ENCODE measurements at regions not wholly inside any gene's neighbourhood (a gene's known extent, or its start where the extent isn't known, plus 50 kb on each side); places are given as distances from the start of the nearest gene placed in this dataset.

DNA sequence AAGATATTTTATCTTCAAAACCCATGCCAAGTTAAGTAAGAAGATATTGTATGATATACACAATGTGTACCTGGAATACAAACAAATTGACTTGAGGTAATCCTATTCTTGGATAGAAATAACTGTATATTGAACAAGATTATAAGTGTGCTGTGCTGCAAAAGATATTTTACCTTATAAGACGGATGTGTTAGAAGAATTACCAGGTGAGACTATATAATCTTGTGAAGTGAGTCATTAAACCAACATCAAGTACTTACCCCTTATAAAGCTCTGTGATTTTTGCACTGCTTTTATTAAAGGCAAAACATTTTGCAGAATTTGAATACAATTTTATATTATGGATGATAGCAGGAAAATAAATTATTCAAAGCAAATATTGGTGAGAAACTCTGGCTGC, 570.0 kb downstream of the MMUT start:
- no peak for DNase-seq (ENCODE audit: low read depth, low spot score)
- H3K9me3 ChIP-seq (ENCODE audit: insufficient read depth, low read length): no peaks in the 10 kb centered on the region
- TF ChIP-seq SUZ12 (IDR thresholded peaks at IDR 0.05; ENCODE audit: extremely low read depth, insufficient read depth, insufficient read length) (no peak), ZNF274 (IDR thresholded peaks at IDR 0.05; ENCODE audit: low read depth, low read length) (no peak), YY1 (IDR thresholded peaks at IDR 0.05; ENCODE audit: insufficient read depth, insufficient read length) (no peak)
- no peaks in the 10 kb centered on the region for H3K4me1 ChIP-seq (ENCODE audit: insufficient read depth, insufficient read length)
- no peak overlapping the region for H3K9ac ChIP-seq (ENCODE audit: insufficient read length, low read depth)
- no peaks in the 10 kb centered on the region for H3K27me3 ChIP-seq (ENCODE audit: insufficient read depth, insufficient read length)
- H3K36me3 ChIP-seq (ENCODE audit: insufficient read depth, insufficient read length, low read length): no peaks in the 10 kb centered on the region
- H3K4me3 ChIP-seq (ENCODE audit: insufficient read length, low read depth): no peak overlapping the region

DNA sequence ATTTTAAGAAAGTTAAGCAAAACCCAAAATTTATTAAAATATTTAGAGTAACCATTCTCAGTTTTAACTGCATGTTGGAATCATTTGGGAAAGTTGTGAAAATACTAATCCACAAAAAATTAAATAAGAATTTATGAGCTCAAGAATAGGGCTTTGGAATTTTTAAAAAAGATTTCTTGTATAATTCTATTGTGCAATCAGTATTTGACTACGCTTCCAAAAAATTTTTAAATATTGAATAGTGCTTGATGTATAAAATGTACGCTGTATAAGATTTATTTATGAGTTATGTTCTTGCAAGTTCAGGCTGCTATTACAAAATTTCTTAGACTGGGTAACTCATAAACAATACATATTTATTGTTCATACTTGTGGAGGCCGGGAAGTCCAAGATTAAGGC, 571.7 kb downstream of the MMUT start:
- Histone ChIP-seq H3K9ac (ENCODE audit: insufficient read length, low read depth) (no peak overlapping the region), H3K27me3 (ENCODE audit: insufficient read depth, insufficient read length) (no peaks in the 10 kb centered on the region), H3K36me3 (ENCODE audit: insufficient read depth, insufficient read length, low read length) (no peaks in the 10 kb centered on the region), H3K4me3 (ENCODE audit: insufficient read length, low read depth) (no peak overlapping the region), H3K9me3 (ENCODE audit: insufficient read depth, low read length) (no peaks in the 10 kb centered on the region), H3K4me1 (ENCODE audit: insufficient read depth, insufficient read length) (no peaks in the 10 kb centered on the region)
- no peak for DNase-seq (ENCODE audit: low read depth, low spot score)
- no peak for TF ChIP-seq SUZ12 (IDR thresholded peaks at IDR 0.05; ENCODE audit: extremely low read depth, insufficient read depth, insufficient read length)
- no peak for TF ChIP-seq YY1 (IDR thresholded peaks at IDR 0.05; ENCODE audit: insufficient read depth, insufficient read length)
- TF ChIP-seq ZNF274 (IDR thresholded peaks at IDR 0.05; ENCODE audit: low read depth, low read length): no peak

DNA sequence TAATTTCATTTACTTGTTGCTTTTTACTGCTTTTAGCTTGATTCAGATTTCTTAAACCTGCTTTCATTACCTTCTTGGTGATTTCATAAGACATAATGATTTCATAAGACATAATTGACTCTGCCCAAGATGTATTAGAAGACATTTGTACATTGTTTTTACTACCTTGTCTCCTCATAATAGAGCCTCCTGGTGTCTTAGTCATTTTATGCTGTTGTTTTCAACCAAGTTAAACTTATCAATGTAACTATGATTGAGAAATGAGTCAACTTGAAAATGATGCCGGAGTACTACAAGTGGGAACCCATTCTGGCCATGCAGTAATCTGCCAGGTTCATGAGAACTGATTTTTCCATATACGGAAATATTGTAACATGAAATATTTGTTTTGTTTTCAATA, 573.6 kb downstream of the MMUT start:
- H3K36me3 ChIP-seq (ENCODE audit: insufficient read depth, insufficient read length, low read length): no peaks in the 10 kb centered on the region
- H3K9ac ChIP-seq (ENCODE audit: insufficient read length, low read depth): no peak overlapping the region
- no peak for TF ChIP-seq SUZ12 (IDR thresholded peaks at IDR 0.05; ENCODE audit: extremely low read depth, insufficient read depth, insufficient read length)
- TF ChIP-seq YY1 (IDR thresholded peaks at IDR 0.05; ENCODE audit: insufficient read depth, insufficient read length): no peak
- TF ChIP-seq ZNF274 (IDR thresholded peaks at IDR 0.05; ENCODE audit: low read depth, low read length): no peak
- H3K4me3 ChIP-seq (ENCODE audit: insufficient read length, low read depth): no peak overlapping the region
- DNase-seq (ENCODE audit: low read depth, low spot score): no peak
- no peaks in the 10 kb centered on the region for H3K4me1 ChIP-seq (ENCODE audit: insufficient read depth, insufficient read length)
- no peaks in the 10 kb centered on the region for H3K9me3 ChIP-seq (ENCODE audit: insufficient read depth, low read length)
- no peaks in the 10 kb centered on the region for H3K27me3 ChIP-seq (ENCODE audit: insufficient read depth, insufficient read length)

DNA sequence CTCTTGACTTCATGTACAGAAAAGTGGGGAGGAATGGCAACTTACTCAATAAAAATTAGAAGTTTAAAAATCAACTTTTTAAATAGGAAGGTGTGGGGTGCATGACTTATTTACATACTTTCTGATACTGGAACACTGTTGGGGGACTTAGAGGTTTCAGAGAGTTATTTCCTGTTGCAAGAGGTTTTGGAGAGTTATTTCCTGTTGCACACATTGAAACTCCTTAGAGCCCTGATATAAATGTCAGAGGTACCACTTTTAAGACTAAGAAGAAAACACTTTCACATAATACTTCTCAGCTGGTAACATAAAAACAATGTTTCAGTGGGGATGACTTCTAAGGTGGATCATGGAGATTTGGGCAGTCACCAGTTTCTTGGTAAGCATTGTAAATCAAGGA, 579.9 kb downstream of the MMUT start:
- Histone ChIP-seq H3K4me1 (ENCODE audit: insufficient read depth, insufficient read length) (no peaks in the 10 kb centered on the region), H3K9me3 (ENCODE audit: insufficient read depth, low read length) (no peaks in the 10 kb centered on the region), H3K27me3 (ENCODE audit: insufficient read depth, insufficient read length) (no peaks in the 10 kb centered on the region), H3K36me3 (ENCODE audit: insufficient read depth, insufficient read length, low read length) (no peaks in the 10 kb centered on the region), H3K9ac (ENCODE audit: insufficient read length, low read depth) (no peak overlapping the region), H3K4me3 (ENCODE audit: insufficient read length, low read depth) (no peak overlapping the region)
- DNase-seq (ENCODE audit: low read depth, low spot score): no peak
- TF ChIP-seq SUZ12 (IDR thresholded peaks at IDR 0.05; ENCODE audit: extremely low read depth, insufficient read depth, insufficient read length) (no peak), ZNF274 (IDR thresholded peaks at IDR 0.05; ENCODE audit: low read depth, low read length) (no peak), YY1 (IDR thresholded peaks at IDR 0.05; ENCODE audit: insufficient read depth, insufficient read length) (no peak)

DNA sequence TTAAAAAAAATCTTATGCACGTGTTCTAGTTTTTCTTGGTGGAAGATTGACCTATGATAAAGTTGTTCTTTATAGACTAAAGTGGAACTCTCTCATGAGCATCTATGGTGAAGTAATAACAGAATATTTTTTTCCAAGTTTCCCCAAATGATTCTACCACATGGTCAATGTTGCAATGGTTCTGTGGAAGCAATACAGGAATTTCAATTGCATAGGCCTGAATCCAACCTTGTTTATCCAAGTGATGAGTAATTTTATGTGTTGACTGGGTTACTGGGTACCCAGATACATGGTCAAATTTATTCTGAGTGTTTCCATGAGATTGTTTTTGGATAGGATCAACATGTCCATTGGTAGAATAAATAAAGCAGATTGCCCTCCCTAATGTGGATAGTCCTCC, 581.5 kb downstream of the MMUT start:
- TF ChIP-seq YY1 (IDR thresholded peaks at IDR 0.05; ENCODE audit: insufficient read depth, insufficient read length) (no peak), ZNF274 (IDR thresholded peaks at IDR 0.05; ENCODE audit: low read depth, low read length) (no peak), SUZ12 (IDR thresholded peaks at IDR 0.05; ENCODE audit: extremely low read depth, insufficient read depth, insufficient read length) (no peak)
- Histone ChIP-seq H3K4me3 (ENCODE audit: insufficient read length, low read depth) (no peak overlapping the region), H3K9me3 (ENCODE audit: insufficient read depth, low read length) (no peaks in the 10 kb centered on the region), H3K27me3 (ENCODE audit: insufficient read depth, insufficient read length) (no peaks in the 10 kb centered on the region), H3K4me1 (ENCODE audit: insufficient read depth, insufficient read length) (no peaks in the 10 kb centered on the region), H3K9ac (ENCODE audit: insufficient read length, low read depth) (no peak overlapping the region), H3K36me3 (ENCODE audit: insufficient read depth, insufficient read length, low read length) (no peaks in the 10 kb centered on the region)
- DNase-seq (ENCODE audit: low read depth, low spot score): no peak

DNA sequence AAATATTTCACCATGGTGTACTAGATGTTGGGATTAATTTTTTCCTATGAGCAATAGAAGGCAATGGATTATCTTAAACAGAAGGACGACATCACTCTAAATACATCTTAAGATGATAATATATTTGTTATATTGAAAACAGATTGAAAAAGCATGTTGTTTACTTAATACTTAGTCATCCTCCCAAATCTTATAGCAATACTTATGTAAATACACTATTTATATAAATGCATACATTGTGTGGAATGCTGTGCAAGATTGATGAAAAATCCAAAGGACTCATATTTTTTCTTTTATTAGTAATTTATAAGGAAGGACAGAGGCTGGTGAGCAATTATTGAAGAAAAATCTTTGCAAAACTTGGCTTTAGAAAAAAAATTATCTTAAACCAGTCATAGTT, 593.5 kb downstream of the MMUT start:
- TF ChIP-seq ZNF274 (IDR thresholded peaks at IDR 0.05; ENCODE audit: low read depth, low read length): no peak
- no peak for TF ChIP-seq SUZ12 (IDR thresholded peaks at IDR 0.05; ENCODE audit: extremely low read depth, insufficient read depth, insufficient read length)
- TF ChIP-seq YY1 (IDR thresholded peaks at IDR 0.05; ENCODE audit: insufficient read depth, insufficient read length): no peak
- Histone ChIP-seq H3K4me1 (ENCODE audit: insufficient read depth, insufficient read length) (no peaks in the 10 kb centered on the region), H3K36me3 (ENCODE audit: insufficient read depth, insufficient read length, low read length) (no peaks in the 10 kb centered on the region), H3K9ac (ENCODE audit: insufficient read length, low read depth) (no peak overlapping the region), H3K9me3 (ENCODE audit: insufficient read depth, low read length) (0 out of 2 replicates have a peak, but pooled peaks cover 1% of the 10 kb centered on the region), H3K27me3 (ENCODE audit: insufficient read depth, insufficient read length) (no peaks in the 10 kb centered on the region), H3K4me3 (ENCODE audit: insufficient read length, low read depth) (no peak overlapping the region)
- DNase-seq (ENCODE audit: low read depth, low spot score): no peak

DNA sequence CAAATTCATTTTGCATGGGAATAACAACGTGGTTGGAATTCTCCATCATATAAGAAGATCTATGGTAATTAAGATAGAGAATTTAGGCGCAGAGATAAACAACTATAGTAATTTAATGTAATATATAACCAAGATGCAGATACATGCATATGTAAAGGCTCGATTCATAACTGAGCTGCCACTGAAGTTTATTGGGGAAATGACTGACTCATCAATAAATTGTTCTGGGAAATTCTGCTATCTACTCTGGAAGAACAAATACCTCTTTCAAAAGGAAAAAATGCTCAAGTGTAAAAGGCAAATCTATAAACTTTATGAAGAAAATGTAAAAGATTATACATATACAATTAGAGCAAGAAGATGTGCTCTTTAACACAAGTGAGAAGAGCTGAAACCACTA, 596.4 kb downstream of the MMUT start:
- H3K27me3 ChIP-seq (ENCODE audit: insufficient read depth, insufficient read length): no peaks in the 10 kb centered on the region
- TF ChIP-seq YY1 (IDR thresholded peaks at IDR 0.05; ENCODE audit: insufficient read depth, insufficient read length): no peak
- no peak for TF ChIP-seq ZNF274 (IDR thresholded peaks at IDR 0.05; ENCODE audit: low read depth, low read length)
- TF ChIP-seq SUZ12 (IDR thresholded peaks at IDR 0.05; ENCODE audit: extremely low read depth, insufficient read depth, insufficient read length): no peak
- no peak overlapping the region for H3K9ac ChIP-seq (ENCODE audit: insufficient read length, low read depth)
- no peak for DNase-seq (ENCODE audit: low read depth, low spot score)
- peaks cover 10% of the 10 kb centered on the region for H3K9me3 ChIP-seq (ENCODE audit: insufficient read depth, low read length)
- no peaks in the 10 kb centered on the region for H3K4me1 ChIP-seq (ENCODE audit: insufficient read depth, insufficient read length)
- no peak overlapping the region for H3K4me3 ChIP-seq (ENCODE audit: insufficient read length, low read depth)
- no peaks in the 10 kb centered on the region for H3K36me3 ChIP-seq (ENCODE audit: insufficient read depth, insufficient read length, low read length)

DNA sequence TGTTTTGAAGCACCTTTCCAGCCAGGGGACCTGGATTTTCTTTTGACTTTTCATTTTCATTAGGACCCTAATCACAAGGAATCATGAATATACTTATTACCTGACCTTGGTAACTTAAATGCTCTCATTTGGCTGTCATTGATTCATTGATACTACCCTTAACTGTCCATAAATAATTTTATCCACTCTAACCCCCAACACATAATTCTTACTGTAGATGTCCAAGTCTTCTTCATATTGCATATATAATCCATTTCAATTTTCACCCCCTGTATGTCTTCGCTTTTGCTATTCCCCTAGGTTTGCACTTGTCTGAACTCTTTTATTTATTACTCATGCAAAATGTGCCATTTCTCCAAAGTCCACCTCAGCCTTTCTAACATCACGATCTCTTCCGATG, 602.9 kb downstream of the MMUT start:
- Histone ChIP-seq H3K27me3 (ENCODE audit: insufficient read depth, insufficient read length) (no peaks in the 10 kb centered on the region), H3K4me1 (ENCODE audit: insufficient read depth, insufficient read length) (no peaks in the 10 kb centered on the region), H3K9ac (ENCODE audit: insufficient read length, low read depth) (no peak overlapping the region), H3K9me3 (ENCODE audit: insufficient read depth, low read length) (peaks cover 10% of the 10 kb centered on the region), H3K4me3 (ENCODE audit: insufficient read length, low read depth) (no peak overlapping the region), H3K36me3 (ENCODE audit: insufficient read depth, insufficient read length, low read length) (no peaks in the 10 kb centered on the region)
- DNase-seq (ENCODE audit: low read depth, low spot score): no peak
- TF ChIP-seq SUZ12 (IDR thresholded peaks at IDR 0.05; ENCODE audit: extremely low read depth, insufficient read depth, insufficient read length): no peak
- TF ChIP-seq YY1 (IDR thresholded peaks at IDR 0.05; ENCODE audit: insufficient read depth, insufficient read length): no peak
- no peak for TF ChIP-seq ZNF274 (IDR thresholded peaks at IDR 0.05; ENCODE audit: low read depth, low read length)

Data from NT2/D1 (cell line).